A673 (cell line): ENCODE measurements at regions not wholly inside any gene's neighbourhood (a gene's known extent, or its start where the extent isn't known, plus 50 kb on each side); places are given as distances from the start of the nearest gene placed in this dataset.

Source experiments
- BruUV-seq: library from RNA; stranded (reverse); fragments of 400-500 nt; replicated peaks from 2 replicates; lab custom pipeline; 2021; lab: Mats Ljungman, UMichigan
- CTCF ChIA-PET: fragments of 300-600 bp; sonication (Branson Sonifier 250); formaldehyde crosslinking; loops from one replicate; lab custom pipeline; 2022; ENCODE audit warnings: antibody characterized with exemption; lab: Charles Lee
- POLR2A ChIA-PET: fragments of 300-600 bp; sonication (Branson Sonifier 250); formaldehyde crosslinking; loops from one replicate; lab custom pipeline; 2022; ENCODE audit warnings: antibody characterized with exemption; ENCODE audit not compliant: low non-redundant PET; lab: Charles Lee
- DNase-seq: peaks from one replicate; pipeline ENCODE4 v3.0.0-alpha.2; 2015; ENCODE audit warnings: low spot score
- H3K27ac ChIP-seq: fragments of 200-600 bp; sonication (generic); 2 replicates; pipeline ENCODE4 v1.5.1; 2016; ENCODE audit warnings: mixed run types, low read depth, mild to moderate bottlenecking, mixed read lengths, antibody characterized with exemption, low read length; ENCODE audit not compliant: poor library complexity, severe bottlenecking
- H3K27me3 ChIP-seq: fragments of 200-600 bp; sonication (generic); replicated peaks from 2 replicates; pipeline ENCODE4 v1.6.1; 2017; ENCODE audit warnings: mixed run types, low read depth, mild to moderate bottlenecking, mixed read lengths, antibody characterized with exemption, low read length; ENCODE audit not compliant: insufficient read depth, poor library complexity
- H3K36me3 ChIP-seq: fragments of 200-600 bp; sonication (generic); 2 replicates; pipeline ENCODE4 v1.6.1; 2016; ENCODE audit warnings: mixed run types, mild to moderate bottlenecking, mixed read lengths, antibody characterized with exemption, low read length; ENCODE audit not compliant: insufficient read depth, poor library complexity, severe bottlenecking
- H3K4me1 ChIP-seq: fragments of 200-600 bp; sonication (generic); 2 replicates; pipeline ENCODE4 v1.6.1; 2017; ENCODE audit warnings: mixed run types, mild to moderate bottlenecking, mixed read lengths, antibody characterized with exemption, low read length; ENCODE audit not compliant: insufficient read depth, poor library complexity, severe bottlenecking
- H3K4me3 ChIP-seq: fragments of 200-600 bp; sonication (generic); 2 replicates; pipeline ENCODE4 v1.5.1; 2016; ENCODE audit warnings: low read depth, mixed run types, mild to moderate bottlenecking, mixed read lengths, low read length; ENCODE audit not compliant: poor library complexity, severe bottlenecking
- H3K9me3 ChIP-seq: fragments of 200-600 bp; sonication (generic); 2 replicates; pipeline ENCODE4 v1.6.1; 2016; ENCODE audit warnings: mixed run types, low read depth, mild to moderate bottlenecking, mixed read lengths, antibody characterized with exemption, low read length; ENCODE audit not compliant: poor library complexity, severe bottlenecking
- CTCF ChIP-seq: fragments of 300-800, 200-600 bp; sonication (generic); conservative IDR thresholded peaks from 2 replicates; pipeline ENCODE4 v1.5.1; 2017; ENCODE audit warnings: low read depth, mild to moderate bottlenecking, antibody characterized with exemption, low read length, moderate library complexity, mixed read lengths
- EZH2 ChIP-seq: fragments of 200-600 bp; sonication (generic); IDR thresholded peaks from 2 replicates; pipeline ENCODE4 v1.6.1; 2017; ENCODE audit warnings: borderline replicate concordance, low read depth, mild to moderate bottlenecking, mixed read lengths, antibody characterized with exemption, low read length; ENCODE audit not compliant: poor library complexity, severe bottlenecking
- intact Hi-C: fragments of 100-400 bp; cut with micrococcal nuclease; formaldehyde crosslinking; loops from one replicate; pipeline ENCODE4 v1.10.0; 2022; ENCODE audit not compliant: unreplicated experiment

- Histone ChIP-seq H3K9me3 (peaks cover 4% of the 10 kb centered on the region), H3K36me3 (no peaks in the 10 kb centered on the region), H3K27ac (no peak overlapping the region), H3K27me3 (no peaks in the 10 kb centered on the region), H3K4me3 (no peak overlapping the region), H3K4me1 (no peaks in the 10 kb centered on the region)
- ChIA-PET CTCF (no interaction called here), POLR2A (no interaction called here)
- DNase-seq, result no peak
- intact Hi-C loops, result no loop called here
- no TSS peak for BruUV-seq
- TF ChIP-seq CTCF (no peak), EZH2 (no peak)
Observed at GRCh38 chr20:7010527-7010926, 243.0 kb downstream of the BMP2 start.

GRCh38 chr20:7015257-7015656 is 247.8 kb downstream of the BMP2 start:
- POLR2A ChIA-PET, result no interaction called here
- no TSS peak for BruUV-seq
- CTCF ChIA-PET, result no interaction called here

GRCh38 chr20:7022597-7022996 is 255.1 kb downstream of the BMP2 start:
- Histone ChIP-seq H3K36me3 (no peaks in the 10 kb centered on the region), H3K4me3 (no peak overlapping the region), H3K27me3 (no peaks in the 10 kb centered on the region), H3K27ac (no peak overlapping the region), H3K4me1 (no peaks in the 10 kb centered on the region), H3K9me3 (peaks cover 10% of the 10 kb centered on the region)
- ChIA-PET CTCF (no interaction called here), POLR2A (no interaction called here)
- intact Hi-C loops, result no loop called here
- TF ChIP-seq CTCF, result no peak
- TF ChIP-seq EZH2, result no peak
- BruUV-seq, result no TSS peak
- no peak for DNase-seq

More at GRCh38 chr20:7015257-7015656, 247.8 kb downstream of the BMP2 start:
- Histone ChIP-seq H3K27ac (no peak overlapping the region), H3K36me3 (no peaks in the 10 kb centered on the region), H3K4me3 (no peak overlapping the region), H3K4me1 (no peaks in the 10 kb centered on the region), H3K27me3 (no peaks in the 10 kb centered on the region), H3K9me3 (peaks cover 9% of the 10 kb centered on the region)
- no peak for DNase-seq
- intact Hi-C loops, result no loop called here
- TF ChIP-seq EZH2 (no peak), CTCF (no peak)
